ENCODE measurements at regions not wholly inside any gene's neighbourhood (a gene's known extent, or its start where the extent isn't known, plus 50 kb on each side); places are given as distances from the start of the nearest gene placed in this dataset.

DNA sequence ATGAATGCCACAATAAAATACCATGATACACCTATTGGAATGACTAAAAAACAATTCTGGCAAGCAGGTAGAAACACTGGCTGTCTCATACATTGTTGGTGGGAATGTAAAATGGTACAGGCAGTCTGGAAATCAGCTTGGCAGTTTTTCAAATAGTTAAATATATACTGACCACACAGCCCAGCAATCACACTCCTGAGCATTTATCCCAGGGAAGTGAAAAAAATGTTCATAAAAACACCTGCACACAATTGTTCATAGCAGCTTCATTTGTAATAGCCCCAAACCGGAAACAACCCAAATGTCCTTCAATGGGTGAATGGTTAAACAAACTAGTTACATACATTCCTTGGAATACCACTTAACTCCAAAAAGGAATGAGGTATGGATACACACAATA is 137.2 kb downstream of the TFCP2L1 start:
- Histone ChIP-seq H3K27ac (ENCODE audit: insufficient read depth, low read depth, low read length) (no peak overlapping the region), H3K4me2 (ENCODE audit: insufficient read depth, low read length) (no peak overlapping the region), H3K27me3 (ENCODE audit: control insufficient read depth in 2 of 2, insufficient read depth in 2 of 2, low read length in 2 of 2) (no peaks in the 10 kb centered on the region), H3K9me1 (replicated peaks; ENCODE audit: control insufficient read depth, extremely low read depth, insufficient read depth, low read length) (no peaks in the 10 kb centered on the region), H3K9me3 (replicated peaks; ENCODE audit: control insufficient read depth, insufficient read depth, low read length) (no peaks in the 10 kb centered on the region), H3K36me3 (ENCODE audit: control insufficient read depth in 2 of 2, extremely low read depth in 1 of 2, insufficient read depth in 2 of 2, low read length in 2 of 2) (no peaks in the 10 kb centered on the region), H4K20me1 (replicated peaks; ENCODE audit: control insufficient read depth, extremely low read depth, insufficient read depth, low read length) (no peaks in the 10 kb centered on the region), H2AFZ (ENCODE audit: low read depth, low read length) (no peak overlapping the region), H3K79me2 (ENCODE audit: control insufficient read depth, insufficient read depth, low read length) (no peaks in the 10 kb centered on the region), H3K4me3 (replicated peaks in 1 of 3; ENCODE audit: insufficient read depth in 1 of 3, low read depth in 1 of 3, low read length in 3 of 3) (no peak overlapping the region), H3K4me1 (ENCODE audit: control insufficient read depth, extremely low read depth, insufficient read depth, low read length) (no peaks in the 10 kb centered on the region), H3K9ac (replicated peaks; ENCODE audit: extremely low read depth, insufficient read depth, low read length) (no peak overlapping the region)
- DNase-seq (ENCODE audit: low read depth, low spot score), result no peak
- intact Hi-C loops (cut with micrococcal nuclease) (no loop called here), dilution Hi-C loops (cut with MboI; ENCODE audit: extremely low pct_ligation_motif_present, low sequenced_read_pairs) (no loop called here)
- POLR2A ChIA-PET, result no interaction called here
- no peak for TF ChIP-seq FOS (IDR thresholded peaks at IDR 0.05; ENCODE audit: borderline replicate concordance, insufficient read depth, low read length)
- TF ChIP-seq POLR2AphosphoS5 (IDR thresholded peaks at IDR 0.05; ENCODE audit: insufficient read depth, low read depth, low read length), result no peak
- no peak for TF ChIP-seq JUN (IDR thresholded peaks at IDR 0.05; ENCODE audit: borderline replicate concordance, insufficient read depth, insufficient read length, low read depth)
- TF ChIP-seq MYC (IDR thresholded peaks at IDR 0.05; ENCODE audit: low read depth, low read length), result no peak
- no peak for TF ChIP-seq GATA2 (IDR thresholded peaks at IDR 0.05; ENCODE audit: insufficient read depth, insufficient read length, low read depth, low read length)
- TF ChIP-seq, protein P1, sequence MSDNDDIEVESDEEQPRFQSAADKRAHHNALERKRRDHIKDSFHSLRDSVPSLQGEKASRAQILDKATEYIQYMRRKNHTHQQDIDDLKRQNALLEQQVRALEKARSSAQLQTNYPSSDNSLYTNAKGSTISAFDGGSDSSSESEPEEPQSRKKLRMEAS (IDR thresholded peaks at IDR 0.05; ENCODE audit: insufficient read depth, insufficient read length), result no peak
- no peak for TF ChIP-seq POLR2A (IDR thresholded peaks at IDR 0.05; ENCODE audit: low read depth, low read length)
- TF ChIP-seq EZH2 (IDR thresholded peaks at IDR 0.05; ENCODE audit: borderline replicate concordance, low read depth, low read length, severe bottlenecking), result no peak
- TF ChIP-seq, protein P2, sequence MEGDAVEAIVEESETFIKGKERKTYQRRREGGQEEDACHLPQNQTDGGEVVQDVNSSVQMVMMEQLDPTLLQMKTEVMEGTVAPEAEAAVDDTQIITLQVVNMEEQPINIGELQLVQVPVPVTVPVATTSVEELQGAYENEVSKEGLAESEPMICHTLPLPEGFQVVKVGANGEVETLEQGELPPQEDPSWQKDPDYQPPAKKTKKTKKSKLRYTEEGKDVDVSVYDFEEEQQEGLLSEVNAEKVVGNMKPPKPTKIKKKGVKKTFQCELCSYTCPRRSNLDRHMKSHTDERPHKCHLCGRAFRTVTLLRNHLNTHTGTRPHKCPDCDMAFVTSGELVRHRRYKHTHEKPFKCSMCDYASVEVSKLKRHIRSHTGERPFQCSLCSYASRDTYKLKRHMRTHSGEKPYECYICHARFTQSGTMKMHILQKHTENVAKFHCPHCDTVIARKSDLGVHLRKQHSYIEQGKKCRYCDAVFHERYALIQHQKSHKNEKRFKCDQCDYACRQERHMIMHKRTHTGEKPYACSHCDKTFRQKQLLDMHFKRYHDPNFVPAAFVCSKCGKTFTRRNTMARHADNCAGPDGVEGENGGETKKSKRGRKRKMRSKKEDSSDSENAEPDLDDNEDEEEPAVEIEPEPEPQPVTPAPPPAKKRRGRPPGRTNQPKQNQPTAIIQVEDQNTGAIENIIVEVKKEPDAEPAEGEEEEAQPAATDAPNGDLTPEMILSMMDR (IDR thresholded peaks at IDR 0.05; ENCODE audit: extremely low read depth in 1 of 2, insufficient read depth in 1 of 2, low read depth in 1 of 2, low read length in 2 of 2), result no peak
- BruUV-seq (replicated peaks), result no TSS peak
- CTCF ChIA-PET, result no interaction called here
- no peak for FAIRE-seq
